ENCODE measurements at regions not wholly inside any gene's neighbourhood (a gene's known extent, or its start where the extent isn't known, plus 50 kb on each side); places are given as distances from the start of the nearest gene placed in this dataset.

- Histone ChIP-seq H3K9ac (ENCODE audit: low read length) (no peak overlapping the region), H3K36me3 (ENCODE audit: low read length) (no peaks in the 10 kb centered on the region), H3K79me2 (ENCODE audit: insufficient read depth, low read length) (no peaks in the 10 kb centered on the region), H4K20me1 (ENCODE audit: low read depth, low read length) (no peaks in the 10 kb centered on the region), H2AFZ (ENCODE audit: low read depth, low read length, severe bottlenecking) (no peak overlapping the region), H3K4me2 (ENCODE audit: low read depth, low read length, poor library complexity, severe bottlenecking) (no peak overlapping the region), H3K9me3 (ENCODE audit: insufficient read depth, low read length) (no peaks in the 10 kb centered on the region), H3F3A (ENCODE audit: insufficient read depth) (no peaks in the 10 kb centered on the region), H3K4me3 (ENCODE audit: insufficient read depth, low read length, poor library complexity, severe bottlenecking) (no peak overlapping the region), H3K27ac (ENCODE audit: low read depth, low read length) (no peak overlapping the region), H3K9me2 (replicated peaks; ENCODE audit: insufficient read depth, low read length) (no peaks in the 10 kb centered on the region), H3K27me3 (ENCODE audit: low read length) (no peaks in the 10 kb centered on the region)
- no peak for TF ChIP-seq CTCF (IDR thresholded peaks at IDR 0.05; ENCODE audit: insufficient read depth, low read length, poor library complexity, severe bottlenecking)
- TF ChIP-seq EZH2phosphoT487 (conservative IDR thresholded peaks at IDR 0.05; ENCODE audit: low read length) = no peak
Observed at GRCh38 chr12:24244231-24244630, 294.8 kb upstream of the SOX5 start.

- H2AFZ ChIP-seq (ENCODE audit: low read depth, low read length, severe bottlenecking) = no peak overlapping the region
- no peaks in the 10 kb centered on the region for H3K9me3 ChIP-seq (ENCODE audit: insufficient read depth, low read length)
- H3K9ac ChIP-seq (ENCODE audit: low read length) = no peak overlapping the region
- H4K20me1 ChIP-seq (ENCODE audit: low read depth, low read length) = no peaks in the 10 kb centered on the region
- no peaks in the 10 kb centered on the region for H3K79me2 ChIP-seq (ENCODE audit: insufficient read depth, low read length)
- no peak overlapping the region for H3K27ac ChIP-seq (ENCODE audit: low read depth, low read length)
- no peak overlapping the region for H3K4me3 ChIP-seq (ENCODE audit: insufficient read depth, low read length, poor library complexity, severe bottlenecking)
- H3K36me3 ChIP-seq (ENCODE audit: low read length) = no peaks in the 10 kb centered on the region
- TF ChIP-seq CTCF (IDR thresholded peaks at IDR 0.05; ENCODE audit: insufficient read depth, low read length, poor library complexity, severe bottlenecking) (no peak), EZH2phosphoT487 (conservative IDR thresholded peaks at IDR 0.05; ENCODE audit: low read length) (no peak)
- H3K27me3 ChIP-seq (ENCODE audit: low read length) = no peaks in the 10 kb centered on the region
- H3K9me2 ChIP-seq (replicated peaks; ENCODE audit: insufficient read depth, low read length) = no peaks in the 10 kb centered on the region
- no peaks in the 10 kb centered on the region for H3F3A ChIP-seq (ENCODE audit: insufficient read depth)
- H3K4me2 ChIP-seq (ENCODE audit: low read depth, low read length, poor library complexity, severe bottlenecking) = no peak overlapping the region
Observed at GRCh38 chr12:24240707-24241106, 291.2 kb upstream of the SOX5 start.

- Histone ChIP-seq H3F3A (ENCODE audit: insufficient read depth) (no peaks in the 10 kb centered on the region), H3K9me2 (replicated peaks; ENCODE audit: insufficient read depth, low read length) (no peaks in the 10 kb centered on the region), H3K36me3 (ENCODE audit: low read length) (no peaks in the 10 kb centered on the region), H3K9ac (ENCODE audit: low read length) (no peak overlapping the region), H3K79me2 (ENCODE audit: insufficient read depth, low read length) (no peaks in the 10 kb centered on the region), H3K27ac (ENCODE audit: low read depth, low read length) (no peak overlapping the region), H3K9me3 (ENCODE audit: insufficient read depth, low read length) (no peaks in the 10 kb centered on the region), H2AFZ (ENCODE audit: low read depth, low read length, severe bottlenecking) (no peak overlapping the region), H3K27me3 (ENCODE audit: low read length) (no peaks in the 10 kb centered on the region), H3K4me3 (ENCODE audit: insufficient read depth, low read length, poor library complexity, severe bottlenecking) (no peak overlapping the region), H4K20me1 (ENCODE audit: low read depth, low read length) (no peaks in the 10 kb centered on the region), H3K4me2 (ENCODE audit: low read depth, low read length, poor library complexity, severe bottlenecking) (no peak overlapping the region)
- TF ChIP-seq EZH2phosphoT487 (conservative IDR thresholded peaks at IDR 0.05; ENCODE audit: low read length) (no peak), CTCF (IDR thresholded peaks at IDR 0.05; ENCODE audit: insufficient read depth, low read length, poor library complexity, severe bottlenecking) (no peak)
Observed at GRCh38 chr12:24233519-24234246, 284.2 kb upstream of the SOX5 start.
